ENCODE measurements at regions not wholly inside any gene's neighbourhood (a gene's known extent, or its start where the extent isn't known, plus 50 kb on each side); places are given as distances from the start of the nearest gene placed in this dataset.

DNA sequence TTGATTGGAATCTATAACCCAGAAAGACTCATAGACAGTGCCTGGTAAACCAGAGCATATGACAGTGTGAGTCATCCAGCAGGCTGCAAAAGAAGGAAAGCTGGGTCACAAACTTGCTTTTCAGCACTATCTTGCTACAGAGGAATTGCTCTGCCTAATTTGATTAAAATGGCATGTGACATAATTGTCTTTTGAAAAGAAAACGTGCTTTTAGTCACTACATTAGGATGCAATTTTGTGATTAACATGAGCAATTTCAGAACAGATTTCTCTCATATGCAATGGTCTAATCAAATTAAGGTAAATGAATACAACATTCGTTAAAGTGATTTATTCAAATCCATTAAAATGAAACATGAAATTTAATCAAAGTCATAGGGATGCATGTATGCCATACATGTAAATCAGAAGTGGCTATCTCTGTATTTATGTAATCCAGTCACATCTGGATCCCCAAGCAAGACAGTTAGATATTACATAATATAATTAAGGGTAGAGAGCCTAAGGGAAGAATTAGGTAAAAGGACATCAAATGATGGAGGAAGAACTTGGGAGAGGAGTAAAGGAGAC, 400.0 kb upstream of the HTR1E start:
- intact Hi-C loops (cut with DNase I), result no loop called here
- no peak overlapping the region for H3K4me3 ChIP-seq (ENCODE audit: low read length in 3 of 3)
- H3K27ac ChIP-seq (ENCODE audit: low read depth in 2 of 2, low read length in 2 of 2), result no peak overlapping the region
- no peaks in the 10 kb centered on the region for H3K36me3 ChIP-seq (ENCODE audit: control insufficient read depth in 2 of 3, insufficient read depth in 3 of 3, low read length in 3 of 3)
- peaks cover 0 to 3% (median 0%) of the 10 kb centered on the region in 3 donors for H3K9me3 ChIP-seq (ENCODE audit: control insufficient read depth in 2 of 3, insufficient read depth in 1 of 3, low read length in 3 of 3)
- DNase-seq (no peak), FAIRE-seq (no peak)
- H3K9ac ChIP-seq (ENCODE audit: low read length in 3 of 3), result no peak overlapping the region
- TF ChIP-seq, protein P1, sequence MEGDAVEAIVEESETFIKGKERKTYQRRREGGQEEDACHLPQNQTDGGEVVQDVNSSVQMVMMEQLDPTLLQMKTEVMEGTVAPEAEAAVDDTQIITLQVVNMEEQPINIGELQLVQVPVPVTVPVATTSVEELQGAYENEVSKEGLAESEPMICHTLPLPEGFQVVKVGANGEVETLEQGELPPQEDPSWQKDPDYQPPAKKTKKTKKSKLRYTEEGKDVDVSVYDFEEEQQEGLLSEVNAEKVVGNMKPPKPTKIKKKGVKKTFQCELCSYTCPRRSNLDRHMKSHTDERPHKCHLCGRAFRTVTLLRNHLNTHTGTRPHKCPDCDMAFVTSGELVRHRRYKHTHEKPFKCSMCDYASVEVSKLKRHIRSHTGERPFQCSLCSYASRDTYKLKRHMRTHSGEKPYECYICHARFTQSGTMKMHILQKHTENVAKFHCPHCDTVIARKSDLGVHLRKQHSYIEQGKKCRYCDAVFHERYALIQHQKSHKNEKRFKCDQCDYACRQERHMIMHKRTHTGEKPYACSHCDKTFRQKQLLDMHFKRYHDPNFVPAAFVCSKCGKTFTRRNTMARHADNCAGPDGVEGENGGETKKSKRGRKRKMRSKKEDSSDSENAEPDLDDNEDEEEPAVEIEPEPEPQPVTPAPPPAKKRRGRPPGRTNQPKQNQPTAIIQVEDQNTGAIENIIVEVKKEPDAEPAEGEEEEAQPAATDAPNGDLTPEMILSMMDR (IDR thresholded peaks at IDR 0.05; ENCODE audit: borderline replicate concordance, extremely low read depth, insufficient read depth), result no peak
- H3K4me1 ChIP-seq (ENCODE audit: control insufficient read depth in 2 of 3, insufficient read depth in 2 of 3, low read depth in 1 of 3, low read length in 3 of 3), result no peaks in the 10 kb centered on the region
- no peaks in the 10 kb centered on the region for H3K27me3 ChIP-seq (ENCODE audit: control insufficient read depth, insufficient read depth, low read length)

DNA sequence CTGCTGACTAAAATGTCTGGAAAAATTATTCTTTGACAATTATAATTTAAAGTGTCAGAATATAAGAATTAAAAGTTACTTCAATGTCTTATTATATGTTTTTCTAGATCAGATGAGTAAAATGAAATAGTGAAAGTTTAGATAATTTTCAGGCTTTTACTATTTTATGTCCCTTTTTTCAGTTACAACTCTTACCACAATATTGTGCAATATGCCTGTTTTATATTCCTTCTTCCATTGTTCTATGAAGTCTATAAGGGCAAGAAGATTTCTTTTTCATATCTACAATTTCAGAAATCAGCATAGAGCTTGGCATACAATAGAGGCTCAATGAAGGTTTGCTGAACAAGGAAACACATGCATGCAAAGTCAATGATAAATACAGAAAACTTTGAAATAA, 401.2 kb upstream of the HTR1E start:
- DNase-seq, result no peak
- no peaks in the 10 kb centered on the region for H3K36me3 ChIP-seq (ENCODE audit: control insufficient read depth in 2 of 3, insufficient read depth in 3 of 3, low read length in 3 of 3)
- H3K4me3 ChIP-seq (ENCODE audit: low read length in 3 of 3), result no peak overlapping the region
- intact Hi-C loops (cut with DNase I), result no loop called here
- no peak overlapping the region for H3K9ac ChIP-seq (ENCODE audit: low read length in 3 of 3)
- H3K27ac ChIP-seq (ENCODE audit: low read depth in 2 of 2, low read length in 2 of 2), result no peak overlapping the region
- FAIRE-seq, result no peak
- TF ChIP-seq, protein P1 (IDR thresholded peaks at IDR 0.05; ENCODE audit: borderline replicate concordance, extremely low read depth, insufficient read depth), result no peak
- no peaks in the 10 kb centered on the region for H3K4me1 ChIP-seq (ENCODE audit: control insufficient read depth in 2 of 3, insufficient read depth in 2 of 3, low read depth in 1 of 3, low read length in 3 of 3)
- H3K27me3 ChIP-seq (ENCODE audit: control insufficient read depth, insufficient read depth, low read length), result no peaks in the 10 kb centered on the region
- H3K9me3 ChIP-seq (ENCODE audit: control insufficient read depth in 2 of 3, insufficient read depth in 1 of 3, low read length in 3 of 3), result peaks cover 0 to 3% (median 0%) of the 10 kb centered on the region in 3 donors

DNA sequence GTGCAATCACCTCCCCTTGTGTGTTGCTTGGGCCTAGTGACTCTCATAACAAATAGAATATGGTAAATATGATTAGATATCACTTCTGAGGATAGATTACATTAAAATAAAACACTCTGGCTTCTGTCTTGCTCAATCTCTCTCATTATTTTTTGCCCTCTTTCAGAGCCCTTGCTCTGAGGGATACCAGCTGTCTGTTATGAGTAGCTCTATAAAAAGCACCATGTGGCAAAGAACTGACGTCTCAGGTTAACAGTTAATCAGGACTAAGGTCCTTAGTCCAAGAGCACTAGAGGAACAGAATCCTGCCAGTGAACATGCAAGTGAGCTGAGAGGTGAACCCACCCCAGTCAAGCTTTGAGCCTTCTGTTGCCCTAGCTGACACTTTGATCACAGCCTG, 402.2 kb upstream of the HTR1E start:
- intact Hi-C loops (cut with DNase I), result no loop called here
- no peak overlapping the region for H3K4me3 ChIP-seq (ENCODE audit: low read length in 3 of 3)
- DNase-seq, result peak in 1 of 5 donors; percentile 3
- H3K27ac ChIP-seq (ENCODE audit: low read depth in 2 of 2, low read length in 2 of 2), result no peak overlapping the region
- FAIRE-seq, result no peak
- no peaks in the 10 kb centered on the region for H3K36me3 ChIP-seq (ENCODE audit: control insufficient read depth in 2 of 3, insufficient read depth in 3 of 3, low read length in 3 of 3)
- H3K27me3 ChIP-seq (ENCODE audit: control insufficient read depth, insufficient read depth, low read length), result no peaks in the 10 kb centered on the region
- TF ChIP-seq, protein P1 (IDR thresholded peaks at IDR 0.05; ENCODE audit: borderline replicate concordance, extremely low read depth, insufficient read depth), result no peak
- no peak overlapping the region for H3K9ac ChIP-seq (ENCODE audit: low read length in 3 of 3)
- peaks cover 0 to 3% (median 0%) of the 10 kb centered on the region in 3 donors for H3K9me3 ChIP-seq (ENCODE audit: control insufficient read depth in 2 of 3, insufficient read depth in 1 of 3, low read length in 3 of 3)
- H3K4me1 ChIP-seq (ENCODE audit: control insufficient read depth in 2 of 3, insufficient read depth in 2 of 3, low read depth in 1 of 3, low read length in 3 of 3), result no peaks in the 10 kb centered on the region

DNA sequence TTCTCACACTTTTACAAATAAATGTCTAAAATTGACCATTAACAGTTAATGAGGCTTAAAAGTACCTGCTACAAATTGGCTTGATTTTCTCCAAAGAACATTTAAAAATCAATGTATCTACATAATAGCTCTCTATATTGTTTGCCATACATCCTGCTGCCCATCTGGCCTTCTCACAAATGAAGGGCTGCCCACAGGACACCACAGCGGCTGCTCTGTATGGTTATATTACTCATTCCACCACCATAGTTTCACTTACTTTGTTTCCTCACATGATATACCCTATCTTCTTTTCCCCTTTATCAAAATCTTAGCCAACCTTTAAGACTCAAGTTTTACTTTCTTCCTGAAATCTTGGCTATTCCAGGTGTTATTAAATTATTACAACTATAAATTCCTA, 407.7 kb upstream of the HTR1E start:
- intact Hi-C loops (cut with DNase I), result no loop called here
- H3K9me3 ChIP-seq (ENCODE audit: control insufficient read depth in 2 of 3, insufficient read depth in 1 of 3, low read length in 3 of 3), result peaks cover 0 to 6% (median 0%) of the 10 kb centered on the region in 3 donors
- no peak overlapping the region for H3K27ac ChIP-seq (ENCODE audit: low read depth in 2 of 2, low read length in 2 of 2)
- no peaks in the 10 kb centered on the region for H3K36me3 ChIP-seq (ENCODE audit: control insufficient read depth in 2 of 3, insufficient read depth in 3 of 3, low read length in 3 of 3)
- FAIRE-seq (no peak), DNase-seq (no peak)
- H3K4me3 ChIP-seq (ENCODE audit: low read length in 3 of 3), result no peak overlapping the region
- no peaks in the 10 kb centered on the region for H3K4me1 ChIP-seq (ENCODE audit: control insufficient read depth in 2 of 3, insufficient read depth in 2 of 3, low read depth in 1 of 3, low read length in 3 of 3)
- TF ChIP-seq, protein P1 (IDR thresholded peaks at IDR 0.05; ENCODE audit: borderline replicate concordance, extremely low read depth, insufficient read depth), result no peak
- no peak overlapping the region for H3K9ac ChIP-seq (ENCODE audit: low read length in 3 of 3)
- no peaks in the 10 kb centered on the region for H3K27me3 ChIP-seq (ENCODE audit: control insufficient read depth, insufficient read depth, low read length)

All from kidney (tissue), 13 donors.